SU-DHL-6 (cell line): ENCODE measurements at regions not wholly inside any gene's neighbourhood (a gene's known extent, or its start where the extent isn't known, plus 50 kb on each side); places are given as distances from the start of the nearest gene placed in this dataset.

Experiments used
- CTCF ChIP-seq: fragments of 200-600 bp; sonication (generic); IDR thresholded peaks from one replicate; pipeline ENCODE4 v1.5.1; 2017; ENCODE audit warnings: antibody characterized with exemption, mild to moderate bottlenecking, low read length, moderate library complexity; ENCODE audit not compliant: insufficient read depth, poor library complexity, severe bottlenecking
- EZH2phosphoT487 ChIP-seq: fragments of 200-600 bp; sonication (generic), shearing (Covaris generic); conservative IDR thresholded peaks from 2 replicates; pipeline ENCODE4 v1.6.1; 2018; ENCODE audit warnings: mild to moderate bottlenecking, antibody characterized with exemption, low read length, moderate library complexity, mixed read lengths

DNA sequence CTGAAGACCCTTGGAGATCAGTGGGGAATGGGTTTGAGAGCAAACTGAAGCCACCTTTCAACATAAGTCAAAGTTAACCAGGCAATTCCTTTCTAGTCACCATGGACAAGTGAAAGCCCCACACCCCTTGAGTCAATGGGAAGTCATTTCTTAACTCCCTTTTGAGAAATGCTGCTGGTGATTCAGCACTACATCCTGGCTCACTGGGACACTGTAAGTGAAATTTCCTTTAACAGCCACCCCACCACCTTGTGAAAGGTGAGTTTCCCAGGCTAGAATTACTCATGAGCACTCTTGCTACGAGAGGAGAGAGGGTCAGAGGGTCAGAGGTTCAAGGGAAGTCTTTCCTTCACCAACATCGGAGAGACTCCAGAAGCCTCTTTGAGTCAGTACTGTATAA, 93.3 kb upstream of the MARCKS start:
- TF ChIP-seq CTCF, result no peak
- no peak for TF ChIP-seq EZH2phosphoT487
